UCSD-AML1 (cell line): ENCODE measurements at regions not wholly inside any gene's neighbourhood (a gene's known extent, or its start where the extent isn't known, plus 50 kb on each side); places are given as distances from the start of the nearest gene placed in this dataset.

ENCODE experiments used
- DNase-seq: peaks from one replicate; lab custom pipeline; 2025; ENCODE audit not compliant: unreplicated experiment; lab: John Stamatoyannopoulos, UW

GRCh38 chr4:82038936-82039335 lies 334.9 kb downstream of the HNRNPD start:
- DNase-seq, result no peak

- no peak for DNase-seq
Observed at GRCh38 chr4:82036181-82036580, 337.6 kb downstream of the HNRNPD start.

GRCh38 chr4:82034878-82035277 lies 338.9 kb downstream of the HNRNPD start:
- no peak for DNase-seq

- no peak for DNase-seq
Observed at GRCh38 chr4:82033862-82034261, 339.9 kb downstream of the HNRNPD start.

- no peak for DNase-seq
Observed at GRCh38 chr4:82031376-82031927, 342.3 kb downstream of the HNRNPD start.

- no peak for DNase-seq
Observed at GRCh38 chr4:82017680-82018079, 356.1 kb downstream of the HNRNPD start.

GRCh38 chr4:82005158-82005557 lies 368.6 kb downstream of the HNRNPD start:
- DNase-seq, result no peak

- no peak for DNase-seq
Observed at GRCh38 chr4:81997313-81997712, 376.5 kb downstream of the HNRNPD start.

GRCh38 chr4:81990898-81991297 lies 382.9 kb downstream of the HNRNPD start:
- no peak for DNase-seq

GRCh38 chr4:81990211-81990610 lies 383.6 kb downstream of the HNRNPD start:
- DNase-seq, result no peak

- no peak for DNase-seq
Observed at GRCh38 chr4:81989202-81989601, 384.6 kb downstream of the HNRNPD start.

- no peak for DNase-seq
Observed at GRCh38 chr4:81988178-81988577, 385.6 kb downstream of the HNRNPD start.

GRCh38 chr4:81984746-81985145 lies 389.0 kb downstream of the HNRNPD start:
- no peak for DNase-seq

GRCh38 chr4:81982846-81983540 lies 390.8 kb downstream of the HNRNPD start:
- DNase-seq, result no peak

GRCh38 chr4:81981218-81981617 lies 392.6 kb downstream of the HNRNPD start:
- no peak for DNase-seq

GRCh38 chr4:81974523-81974922 lies 399.3 kb downstream of the HNRNPD start:
- DNase-seq, result no peak

- no peak for DNase-seq
Observed at GRCh38 chr4:81971637-81972381, 402.0 kb downstream of the HNRNPD start.

GRCh38 chr4:81971061-81971460 lies 402.7 kb downstream of the HNRNPD start:
- DNase-seq, result no peak

- DNase-seq, result no peak
Observed at GRCh38 chr4:81970454-81970853, 403.3 kb downstream of the HNRNPD start.

- DNase-seq, result no peak
Observed at GRCh38 chr4:81966676-81967075, 407.1 kb downstream of the HNRNPD start.

GRCh38 chr4:81965911-81966310 lies 407.9 kb downstream of the HNRNPD start:
- DNase-seq, result no peak

- DNase-seq, result no peak
Observed at GRCh38 chr4:81965454-81965853, 408.3 kb downstream of the HNRNPD start.

GRCh38 chr4:81963763-81964020 lies 410.1 kb downstream of the HNRNPD start:
- DNase-seq, result no peak
